NCI-H510A treated with DMSO at 0.1 percent for 48 hours (cell line): ENCODE measurements at regions not wholly inside any gene's neighbourhood (a gene's known extent, or its start where the extent isn't known, plus 50 kb on each side); places are given as distances from the start of the nearest gene placed in this dataset.

Source experiments
- DNase-seq: peaks from one replicate; lab custom pipeline; 2025; lab: John Stamatoyannopoulos, UW

DNA sequence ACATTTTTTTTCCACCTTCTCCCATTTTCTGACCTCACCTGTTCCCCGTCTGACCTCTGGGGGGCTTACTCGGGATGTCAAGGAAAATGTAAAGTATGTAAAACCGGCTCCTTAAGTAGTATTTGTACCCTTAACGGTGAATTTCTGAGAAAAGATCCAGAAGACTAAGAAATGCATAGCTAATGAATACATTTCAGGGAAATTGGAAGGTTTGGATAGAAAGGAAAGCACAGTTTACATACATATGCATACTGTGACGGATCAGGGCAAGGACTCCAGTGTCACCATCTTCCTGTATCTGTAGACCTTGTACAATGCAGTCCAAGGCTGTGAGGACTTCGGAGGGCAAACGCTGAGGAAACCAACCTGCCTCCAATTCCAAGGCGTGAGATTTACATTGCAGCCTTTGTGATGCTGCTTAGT lies 2185.9 kb upstream of the TENM3 start:
- no peak for DNase-seq

DNA sequence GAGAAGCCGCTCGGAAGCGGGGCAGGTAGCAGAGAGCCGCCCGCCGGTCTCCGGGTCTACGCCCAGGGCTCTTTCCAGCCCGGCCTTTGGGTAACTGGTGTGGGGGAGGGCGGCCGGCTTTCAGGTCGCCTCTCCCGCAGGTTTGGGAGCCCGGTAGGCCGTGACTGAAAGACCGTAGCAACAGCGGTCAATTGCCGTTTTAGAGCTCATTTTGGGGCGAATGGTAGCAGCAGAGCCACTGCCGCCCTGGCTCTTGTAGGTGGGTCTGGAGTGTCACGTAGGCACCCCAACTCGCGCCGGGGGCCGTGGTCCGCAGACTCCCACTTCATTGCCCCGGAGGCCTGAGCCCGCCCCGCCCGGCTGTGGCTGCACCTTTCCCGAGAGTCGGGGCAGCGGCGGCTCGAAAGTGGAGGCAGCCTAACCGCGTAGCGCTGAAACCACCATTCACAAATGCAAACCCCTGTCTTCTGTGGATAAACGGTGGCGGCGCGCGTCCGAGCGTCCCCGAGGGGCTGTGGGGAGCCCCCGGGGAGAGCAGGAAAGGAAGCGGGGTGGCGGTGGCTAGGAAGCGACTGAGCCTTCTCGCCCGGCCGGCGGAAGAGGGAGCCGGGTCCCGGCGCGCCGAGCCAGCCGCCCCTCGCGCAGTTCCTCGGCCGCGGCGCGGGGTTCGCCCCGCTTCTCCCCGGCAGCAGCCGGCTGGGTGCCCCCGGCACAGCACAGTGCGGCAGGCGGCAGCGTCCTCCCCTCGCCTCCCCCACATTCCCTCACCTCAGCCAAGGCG lies 2185.1 kb upstream of the TENM3 start:
- no peak for DNase-seq

DNA sequence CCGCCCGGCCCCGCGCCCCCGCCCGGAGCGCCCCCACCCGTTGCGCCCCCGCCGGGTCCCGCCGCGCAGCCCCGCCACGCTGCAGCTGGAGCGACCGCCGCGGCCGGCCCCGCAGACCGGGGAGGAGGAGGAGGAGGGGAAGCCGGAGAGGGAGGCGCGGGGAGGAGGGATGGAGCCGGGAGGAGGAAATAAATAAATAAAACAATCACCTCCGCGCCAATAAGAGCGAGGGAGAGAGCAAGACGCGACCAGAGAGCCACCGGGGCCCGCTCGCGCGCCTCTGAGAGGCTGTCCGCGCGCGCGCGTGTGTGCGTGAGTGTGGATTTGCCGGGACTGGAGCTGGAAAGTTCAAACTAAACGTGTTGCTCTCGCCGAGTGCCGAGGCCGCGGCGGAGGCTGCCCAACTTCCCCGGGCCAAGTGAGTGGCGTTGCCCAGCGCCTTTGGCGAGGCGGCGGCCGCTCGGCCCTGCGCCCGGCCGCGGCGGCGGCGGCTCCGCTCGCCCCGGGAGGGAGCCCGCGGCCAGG lies 2184.4 kb upstream of the TENM3 start:
- DNase-seq: peak; percentile 4

DNA sequence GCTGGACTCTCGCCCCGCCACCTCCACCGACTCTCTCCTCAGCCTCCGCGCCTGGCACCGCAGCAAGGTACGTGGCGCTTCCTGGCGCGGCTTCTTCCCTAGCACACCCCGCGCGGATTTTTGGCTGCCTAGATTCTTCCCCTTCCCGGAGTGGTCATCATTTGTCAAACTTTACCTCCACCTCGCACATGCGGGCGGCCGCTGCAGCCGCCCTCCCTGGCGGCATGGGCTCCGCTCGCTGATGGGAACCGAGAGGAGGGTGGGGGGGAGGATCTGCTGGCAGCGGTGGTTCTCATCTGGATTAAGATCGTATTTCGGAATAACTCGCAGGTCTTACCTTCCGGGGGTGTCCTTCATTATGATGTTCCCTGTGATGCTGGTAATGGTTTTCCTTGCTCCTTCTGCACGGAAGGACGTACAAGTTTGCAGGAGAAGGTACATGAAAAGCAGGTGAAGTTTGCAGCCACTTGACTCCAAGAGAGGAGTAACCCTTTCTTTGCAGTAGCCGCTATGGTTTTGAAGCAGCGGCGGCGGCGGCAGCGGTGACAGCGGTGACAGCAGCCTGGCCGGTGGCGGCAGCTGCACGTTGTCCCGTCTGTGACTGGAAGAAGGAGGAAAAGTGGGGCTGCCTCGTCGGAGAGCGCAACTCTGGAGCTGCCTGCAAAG lies 2183.9 kb upstream of the TENM3 start:
- peak; percentile 7 for DNase-seq

DNA sequence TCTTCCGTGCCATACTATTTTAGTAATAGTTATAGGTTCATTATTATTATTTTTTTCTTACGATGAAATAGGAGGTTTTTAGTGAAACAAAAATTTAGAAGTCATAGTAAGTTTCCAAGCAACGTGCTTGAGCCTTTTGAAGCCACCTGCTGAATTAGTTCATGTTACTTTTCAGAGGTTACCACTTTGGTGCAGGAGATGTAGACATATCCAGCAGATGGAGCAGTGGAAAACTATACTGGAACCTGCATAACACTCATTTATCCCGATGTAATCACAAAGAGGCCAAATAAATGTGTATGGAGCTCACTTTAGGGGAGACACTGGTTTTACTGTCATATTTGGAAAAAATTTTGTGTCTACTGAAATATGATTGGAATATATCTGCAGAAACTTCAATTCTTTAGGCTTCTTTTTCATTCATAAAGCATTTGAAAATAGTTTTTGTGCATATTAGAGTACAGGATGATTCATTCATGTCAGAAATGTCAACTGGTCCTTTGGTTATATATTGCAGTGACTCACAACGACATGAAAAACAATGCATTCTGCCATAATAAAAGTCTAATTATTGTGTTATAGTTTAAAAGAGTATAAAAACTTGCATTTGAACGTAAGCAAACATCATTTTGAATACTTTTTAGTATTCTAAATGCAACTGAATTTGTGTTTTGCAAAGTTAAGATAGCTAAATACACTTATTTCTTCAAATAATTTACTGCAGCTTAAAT lies 2182.9 kb upstream of the TENM3 start:
- peak; percentile 20 for DNase-seq

DNA sequence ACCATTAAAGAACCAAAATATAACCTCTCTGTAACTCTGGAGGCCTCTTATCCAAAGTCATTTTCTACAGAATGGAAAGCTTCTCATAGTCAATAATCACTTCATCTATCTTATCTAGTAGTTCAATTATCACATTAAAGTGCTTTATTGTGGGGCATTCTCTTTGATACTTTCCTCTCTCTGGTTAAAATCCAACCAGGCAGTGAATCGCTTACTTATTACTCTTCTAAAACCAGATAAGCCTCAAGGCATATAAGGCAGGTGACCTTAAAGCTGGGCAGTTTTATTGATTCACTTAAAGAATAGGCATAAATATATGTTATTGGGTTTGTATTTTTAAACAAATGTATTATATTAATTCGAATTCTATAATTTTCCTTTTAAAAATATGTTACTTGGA lies 2162.1 kb upstream of the TENM3 start:
- DNase-seq: no peak

DNA sequence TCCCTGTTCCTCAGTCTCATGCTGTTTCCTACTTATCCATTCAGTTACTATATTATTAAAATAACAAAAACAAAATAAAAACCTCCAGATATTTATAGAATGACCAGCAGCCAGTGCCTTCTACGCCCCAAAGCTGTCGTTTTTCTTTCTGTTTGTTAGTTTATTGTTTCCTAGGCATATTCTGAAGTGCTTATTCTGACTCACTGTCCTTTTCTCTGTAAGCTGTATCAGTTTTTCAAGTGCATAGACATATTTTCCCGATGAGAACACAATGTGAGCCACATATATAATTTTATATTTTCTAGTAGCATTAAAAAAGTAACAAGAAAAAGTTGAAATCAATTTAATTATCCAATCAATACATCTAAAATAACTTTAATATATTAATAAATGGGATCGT lies 2158.6 kb upstream of the TENM3 start:
- no peak for DNase-seq

DNA sequence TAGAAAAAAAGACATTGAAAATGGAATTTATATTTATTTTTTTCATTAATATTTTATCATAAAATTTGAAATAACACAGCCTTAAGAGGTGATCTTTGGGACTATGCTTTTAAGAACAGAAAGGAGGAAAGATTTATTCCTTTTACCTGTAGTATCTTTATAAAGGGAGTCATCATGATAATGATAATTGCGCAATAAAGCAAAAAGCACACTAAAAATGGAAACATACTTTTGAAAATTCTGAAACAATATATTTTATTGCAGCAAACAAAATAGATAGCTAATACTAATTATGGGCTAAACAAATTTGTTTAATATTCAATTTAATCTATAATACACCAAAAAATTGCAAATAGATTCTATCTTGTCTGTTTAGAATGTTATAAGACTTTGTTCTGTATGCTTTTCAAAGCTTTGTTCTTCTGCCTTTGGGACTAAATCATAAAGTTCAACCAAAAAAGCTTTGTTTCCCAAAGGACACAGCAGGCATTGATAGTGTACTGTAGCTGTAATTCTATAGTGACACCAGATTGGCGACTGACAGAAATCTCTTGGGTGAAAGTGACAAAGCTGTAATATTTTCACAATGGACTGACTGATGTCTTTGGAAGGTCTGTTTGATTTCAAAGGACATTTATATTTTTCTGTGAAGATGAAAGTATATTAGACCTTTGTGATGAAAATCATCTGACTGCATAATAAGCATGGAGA lies 2156.6 kb upstream of the TENM3 start:
- DNase-seq: no peak

DNA sequence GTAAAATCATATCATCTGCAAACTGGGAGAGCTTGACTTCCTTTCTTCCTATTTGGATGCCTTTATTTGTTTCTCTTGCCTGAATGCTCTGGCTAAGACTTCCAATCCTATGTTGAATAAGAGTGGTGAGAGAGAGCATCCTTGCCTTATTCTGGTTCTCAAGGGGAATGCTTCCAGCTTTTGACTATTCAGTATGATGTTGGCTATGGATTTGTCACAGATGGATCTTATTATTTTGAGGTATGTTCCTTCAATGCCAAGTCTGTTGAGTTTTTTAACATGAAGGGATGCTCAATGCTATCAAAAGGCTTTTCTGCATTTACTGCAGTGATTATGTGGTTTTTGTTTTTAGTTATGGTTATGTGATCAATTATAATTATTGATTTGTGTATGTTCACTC lies 2144.6 kb upstream of the TENM3 start:
- no peak for DNase-seq

DNA sequence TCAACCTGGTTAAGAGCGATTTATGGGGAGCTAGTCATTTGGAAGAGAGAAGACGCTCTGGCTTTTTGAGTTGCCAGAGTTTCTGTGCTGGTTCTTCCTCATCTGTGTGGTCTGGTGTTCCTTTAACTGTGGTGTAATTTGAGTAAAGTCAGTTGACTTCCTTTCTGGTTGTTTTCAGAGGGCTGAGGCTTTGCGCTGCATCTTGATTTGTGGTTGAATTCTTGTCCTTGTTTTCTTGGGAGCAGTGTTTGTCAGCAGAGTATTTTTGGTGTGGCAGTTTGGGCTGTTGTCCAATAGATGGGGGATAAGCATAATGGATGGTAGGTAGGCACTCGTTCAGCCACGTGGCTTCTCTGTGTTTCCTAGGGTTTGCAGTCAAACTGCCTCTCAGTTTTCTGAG lies 2143.2 kb upstream of the TENM3 start:
- DNase-seq: no peak

DNA sequence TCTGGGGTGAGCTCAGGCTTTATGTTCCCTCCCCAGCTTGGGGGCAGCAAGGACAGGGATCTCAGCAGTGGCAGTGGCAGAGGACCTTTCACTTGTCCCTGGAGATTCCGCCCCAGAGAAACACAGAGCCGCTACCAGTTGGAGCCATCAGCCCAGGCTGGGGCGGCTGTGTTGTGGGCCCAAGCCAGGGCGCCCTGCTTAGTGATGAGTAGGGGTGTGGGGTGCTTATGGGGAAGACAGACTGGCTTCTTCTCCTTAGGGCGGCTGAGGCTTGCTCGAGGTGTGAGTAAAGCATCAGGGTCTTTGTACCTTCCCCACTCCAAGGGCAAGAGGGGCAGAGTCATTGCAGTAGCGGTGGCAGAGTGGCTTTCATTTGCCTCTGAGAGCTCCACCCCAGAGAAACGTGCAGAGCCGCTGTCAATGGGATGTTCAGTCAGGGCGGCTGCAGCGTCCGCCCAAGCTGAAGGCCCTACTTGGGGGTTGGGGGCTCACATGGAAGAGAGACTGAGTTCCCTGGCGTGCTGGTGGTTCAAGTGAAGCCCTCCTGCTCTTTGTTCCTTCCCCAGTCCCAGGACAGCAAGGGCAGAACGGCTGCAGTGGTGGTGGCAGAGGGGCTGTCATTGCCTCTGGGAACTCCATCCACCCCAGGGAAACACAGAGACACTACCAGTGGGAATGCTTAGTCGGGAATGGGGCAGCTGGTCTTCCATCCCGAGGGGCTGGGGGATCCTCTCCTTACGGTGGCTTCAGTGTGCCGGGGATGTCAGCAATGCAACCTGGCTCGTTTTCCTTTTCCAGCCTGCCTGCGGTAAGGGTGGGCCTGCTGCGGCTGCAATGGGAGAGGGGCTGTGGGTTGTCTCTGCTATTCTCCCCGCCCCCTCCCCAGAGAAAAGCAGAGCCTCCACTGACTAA lies 2142.5 kb upstream of the TENM3 start:
- no peak for DNase-seq

DNA sequence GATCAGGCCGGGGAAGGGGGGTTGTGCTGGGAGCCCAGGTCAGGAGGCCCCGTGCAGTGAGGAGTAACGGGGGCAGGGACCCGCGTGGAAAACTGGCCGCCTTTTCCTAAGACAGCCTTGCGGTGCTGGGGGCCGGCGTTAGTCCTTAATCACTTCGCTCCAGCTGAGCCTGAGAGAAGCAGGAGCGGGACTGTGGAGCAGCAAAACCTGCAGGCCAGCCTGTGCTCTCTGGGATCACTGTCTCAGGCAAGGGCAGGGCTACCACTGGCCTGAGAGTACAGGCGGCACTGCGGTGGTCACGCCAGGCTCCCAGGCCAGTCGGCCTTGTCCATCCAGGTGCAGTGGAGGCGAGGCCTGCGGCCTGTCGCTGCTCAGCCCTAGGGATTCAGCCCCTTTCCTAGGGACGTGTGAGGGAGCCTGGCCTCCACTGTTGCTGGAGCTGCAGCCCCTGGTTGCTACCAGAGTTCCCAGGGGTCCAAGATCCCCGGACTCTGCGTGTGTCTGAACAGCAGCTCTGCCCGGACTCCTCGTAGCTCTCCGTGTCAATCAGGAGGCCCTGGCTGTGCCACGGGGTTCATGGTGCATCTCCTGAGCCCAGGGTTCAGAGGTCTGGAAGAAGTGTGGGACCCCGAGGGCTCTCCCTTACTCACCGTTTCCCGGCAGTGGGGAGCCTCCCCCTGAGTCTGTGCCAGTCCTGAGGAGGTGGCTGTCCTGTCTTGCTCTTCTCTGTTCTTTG lies 2141.7 kb upstream of the TENM3 start:
- no peak for DNase-seq

DNA sequence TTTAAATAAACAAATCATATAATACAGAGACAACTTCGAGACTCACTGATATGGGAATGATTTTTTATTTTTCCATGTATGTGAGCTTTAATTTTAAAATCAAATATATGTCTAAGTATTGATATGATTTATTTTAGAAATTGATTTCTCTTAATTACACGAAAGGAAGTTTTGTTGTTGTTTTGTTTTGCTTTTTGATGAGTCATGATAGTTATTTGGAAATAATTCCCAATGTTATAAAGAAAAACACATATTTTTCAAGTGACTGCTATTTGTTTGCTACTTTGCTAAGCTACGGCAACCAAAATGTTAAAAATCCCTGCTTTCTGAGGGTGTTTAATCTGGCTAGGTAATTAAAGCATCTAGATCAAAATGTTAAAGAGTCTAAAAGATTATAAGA lies 2139.4 kb upstream of the TENM3 start:
- no peak for DNase-seq

DNA sequence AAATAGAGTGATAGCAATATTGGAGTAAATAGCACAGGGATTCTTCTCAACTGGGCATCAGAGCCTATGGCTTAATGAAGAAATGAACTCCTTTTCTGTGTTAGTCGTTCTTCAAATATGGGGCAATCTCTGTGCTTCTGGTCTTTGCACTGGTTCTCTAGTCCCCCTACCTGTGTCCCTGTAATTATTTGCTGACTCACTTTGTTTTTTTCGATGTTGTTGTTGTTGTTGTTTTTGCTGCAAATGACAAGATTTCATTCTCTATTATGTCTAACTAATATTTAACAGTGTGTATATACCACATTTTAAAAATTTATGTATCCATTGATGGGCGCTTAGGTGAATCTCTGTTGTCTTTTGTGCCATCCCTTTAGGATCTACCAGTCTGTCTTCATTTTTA lies 2137.8 kb upstream of the TENM3 start:
- no peak for DNase-seq

DNA sequence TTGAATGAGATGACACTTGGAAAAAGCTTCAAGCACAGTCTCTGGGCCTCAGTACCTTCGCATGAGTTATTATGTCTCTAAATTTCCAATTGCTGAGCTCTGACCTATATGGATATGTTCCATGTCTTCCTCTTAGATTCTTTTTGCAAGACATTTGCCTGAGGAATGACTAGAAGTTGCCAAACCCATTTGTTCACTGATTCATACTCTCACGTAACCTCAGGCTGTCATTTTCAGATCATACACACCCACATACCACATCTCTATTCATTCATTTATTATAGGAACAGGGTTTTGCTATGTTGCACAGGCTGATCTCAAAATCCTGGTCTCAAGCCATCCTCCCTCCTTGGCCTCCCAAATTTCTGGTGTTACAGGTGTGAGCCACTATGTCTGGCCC lies 2137.1 kb upstream of the TENM3 start:
- no peak for DNase-seq

DNA sequence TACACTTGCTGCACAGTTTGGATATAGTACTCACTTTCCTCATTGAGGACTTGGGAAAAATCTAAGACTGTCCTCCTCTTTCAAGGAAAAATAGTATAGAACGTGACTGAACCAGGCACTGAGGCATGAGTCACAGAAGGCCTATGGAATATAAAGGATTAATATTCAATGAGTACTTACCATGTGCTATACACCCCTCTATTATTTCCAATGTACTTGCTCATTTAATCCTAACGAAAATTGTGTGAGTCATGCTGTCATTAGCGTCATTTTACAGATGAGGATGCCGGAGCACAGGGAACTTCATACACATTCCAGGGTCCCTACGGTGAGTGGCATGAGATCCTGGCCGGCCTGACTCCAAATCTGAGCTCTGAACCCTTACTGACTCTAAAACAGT lies 2136.2 kb upstream of the TENM3 start:
- no peak for DNase-seq

DNA sequence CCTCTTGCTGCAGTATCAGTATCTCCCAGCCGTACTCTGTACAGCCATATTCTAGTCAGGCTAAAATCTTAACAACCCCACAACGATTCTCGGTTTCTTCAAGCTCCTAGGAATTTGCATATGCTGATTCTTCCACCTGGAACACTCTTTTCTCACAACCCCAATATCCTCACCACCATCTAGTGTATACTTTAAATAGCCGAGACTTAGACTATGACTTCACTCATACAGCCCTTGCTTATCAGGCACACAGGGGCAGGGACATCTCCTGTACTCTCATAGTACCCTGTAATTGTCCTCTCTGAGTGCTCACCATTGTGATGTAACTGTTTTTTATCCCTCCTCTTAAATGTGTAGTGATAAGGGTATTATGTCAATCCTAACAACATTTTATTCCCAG lies 2126.4 kb upstream of the TENM3 start:
- DNase-seq: no peak

DNA sequence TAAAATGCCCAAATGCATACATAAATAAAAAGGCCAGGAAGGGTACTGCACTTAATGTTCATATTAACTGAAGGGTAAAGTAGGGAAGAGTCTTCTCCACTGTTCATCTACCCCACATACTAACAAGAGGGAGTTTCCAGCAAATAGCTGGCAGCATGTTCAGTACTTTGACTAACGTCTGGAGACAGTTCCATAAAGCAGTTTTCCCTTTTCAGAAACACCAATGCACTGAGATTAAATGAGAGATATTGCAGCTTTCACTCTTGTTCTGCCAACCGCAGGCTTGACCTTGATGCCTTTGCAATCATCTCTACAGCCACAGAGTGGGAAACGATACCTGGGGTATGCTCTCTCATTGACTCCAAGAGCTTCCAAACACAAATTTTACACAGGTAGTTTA lies 2123.1 kb upstream of the TENM3 start:
- DNase-seq: no peak

DNA sequence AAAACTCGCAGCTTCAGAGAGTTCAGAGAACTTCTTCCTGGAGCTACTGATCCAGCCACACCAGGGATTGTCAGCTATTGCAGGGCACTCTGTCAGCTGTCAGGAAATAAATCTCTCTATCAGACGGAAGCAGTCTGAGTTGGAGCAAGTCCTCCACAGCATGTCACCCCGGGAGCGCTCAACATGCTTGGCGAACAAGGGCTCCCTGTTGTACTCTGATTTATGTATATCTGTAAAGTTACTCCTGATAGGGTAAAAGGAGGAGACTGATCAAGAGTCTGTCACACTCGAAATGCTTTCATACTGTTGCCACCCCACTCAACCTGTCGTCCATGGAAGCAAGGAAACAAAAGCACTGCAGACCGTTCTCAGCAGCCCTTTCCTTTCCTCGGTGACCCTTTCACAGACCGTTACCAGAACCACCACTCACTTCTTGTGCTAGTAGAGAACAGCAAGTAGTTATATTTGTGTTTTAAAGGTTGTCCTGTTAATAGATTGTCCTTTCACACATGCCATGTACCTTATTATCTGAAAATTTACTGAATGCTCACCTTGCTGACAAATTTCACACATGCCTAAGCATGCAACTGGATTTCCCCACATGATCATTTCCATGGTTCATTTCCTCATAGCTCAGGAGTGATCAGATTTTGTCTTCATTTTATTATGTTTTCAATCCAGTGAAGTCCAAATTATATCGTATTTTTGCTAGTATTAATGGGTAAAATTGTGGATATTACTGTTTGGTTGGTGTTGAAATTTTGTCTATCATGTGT lies 2108.9 kb upstream of the TENM3 start:
- peak; percentile 30 for DNase-seq

DNA sequence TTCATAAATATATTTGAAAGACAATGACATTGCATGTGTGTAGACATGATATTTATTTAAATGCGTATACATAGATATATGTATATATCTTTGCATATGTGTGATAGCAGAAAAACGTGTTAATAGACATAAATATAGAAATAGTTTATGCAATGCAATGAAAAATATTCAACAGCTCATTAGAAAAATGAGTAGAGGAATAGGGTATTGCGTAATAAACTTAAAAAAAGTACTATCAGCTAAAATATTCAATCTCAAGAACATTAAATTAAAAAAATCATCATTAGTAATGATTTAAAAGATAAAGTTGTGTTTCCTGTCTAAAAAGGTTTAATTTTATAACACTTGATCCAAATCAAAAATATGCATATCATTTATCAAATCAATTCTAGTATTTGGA lies 2101.5 kb upstream of the TENM3 start:
- no peak for DNase-seq
